Heart left ventricle (tissue), 16 donors: ENCODE measurements at regions not wholly inside any gene's neighbourhood (a gene's known extent, or its start where the extent isn't known, plus 50 kb on each side); places are given as distances from the start of the nearest gene placed in this dataset.

ENCODE experiments used
- ATAC-seq, 4 donors: fragments of 200-7000 bp; cut with Tn5 transposase; one replicate each; pipeline ENCODE4 v1.9.1; 2020 to 2022; ENCODE audit warnings: moderate library complexity in 4 of 4, mild to moderate bottlenecking in 3 of 4, moderate number of reproducible peaks in 1 of 4
- DNase-seq, 5 donors: peaks; one replicate each; pipeline ENCODE4 v3.0.0-alpha.2; 2020
- H3K27ac ChIP-seq, 12 donors: fragments of 200-600 bp; sonication (generic) in 4 of 12; one replicate each; pipeline versions ENCODE4 v1.5.0 to v1.8.0; 2016 to 2022; ENCODE audit warnings: mild to moderate bottlenecking in 2 of 12
- H3K27me3 ChIP-seq, 9 donors: fragments of 200-600 bp; sonication (generic) in 2 of 9; one replicate each; pipeline versions ENCODE4 v1.5.1 to v1.8.0; 2016 to 2022; ENCODE audit warnings: mild to moderate bottlenecking in 3 of 9
- H3K36me3 ChIP-seq, 9 donors: fragments of 200-600 bp; sonication (generic) in 2 of 9; one replicate each; pipeline versions ENCODE4 v1.5.0 to v1.8.0; 2018 to 2022; ENCODE audit warnings: mild to moderate bottlenecking in 2 of 9
- H3K4me1 ChIP-seq, 12 donors: fragments of 200-600 bp; sonication (generic) in 4 of 12; one replicate each; pipeline versions ENCODE4 v1.5.0 to v1.8.0; 2016 to 2022; ENCODE audit warnings: mild to moderate bottlenecking in 3 of 12
- H3K4me3 ChIP-seq, 12 donors: fragments of 200-600 bp; sonication (generic) in 4 of 12; one replicate each; pipeline versions ENCODE4 v1.5.0 to v1.8.0; 2017 to 2022; ENCODE audit warnings: mild to moderate bottlenecking in 9 of 12, moderate library complexity in 4 of 12
- H3K9me3 ChIP-seq, 12 donors: fragments of 200-600 bp; sonication (generic) in 4 of 12; one replicate each; pipeline versions ENCODE4 v1.5.0 to v1.8.0; 2016 to 2022; ENCODE audit warnings: mild to moderate bottlenecking in 1 of 12
- CTCF ChIP-seq, 12 donors: fragments of 200-600 bp; sonication (generic) in 4 of 12; IDR thresholded peaks; one replicate each; pipeline versions ENCODE4 v1.5.0 to v1.8.0; 2018 to 2022; ENCODE audit warnings: antibody characterized with exemption in 12 of 12, mild to moderate bottlenecking in 5 of 12
- POLR2A ChIP-seq, 2 donors: fragments of 450-650 bp; IDR thresholded peaks; one replicate each; pipeline ENCODE4 v1.6.1; 2017; ENCODE audit warnings: antibody characterized with exemption in 2 of 2, mild to moderate bottlenecking in 2 of 2, moderate library complexity in 2 of 2
- WGBS, 4 donors: extraction: QIAGEN DNeasy Blood & Tissue Kit in 2 of 4; methylation state at CpG; one replicate each; pipeline versions ENCODE4 v1.1.5 to v1.1.7; 2013 to 2018; 5-methylcytosine and 5-hydroxymethylcytosine counted together
- intact Hi-C, 10 donors: fragments of 100-400 bp; cut with DNase I; formaldehyde crosslinking; loops; one replicate each; pipeline versions ENCODE4 v1.11.1 to v1.14.2; 2022
- donor health status: ischemic (EF 13 %, LVEDD 7.1; RV severe dilation, severe dysfunction).
- donor health status: healthy with polysubstance abuse.
- donor health status: DM: no; HTN: yes; CAD: no.
- donor health status: DM: no; HTN: no; CAD: no.
- donor health status: ischemic (EF 25% LVEDD 6.9; RV normal size, moderate dysfunction).
- donor health status: ischemic (EF 25% LVEDD 5.7; RV mildly dilated, moderate dysfunction).
- donor health status: healthy.
- donor health status: DM: yes; HTN: yes; CAD: no.
- donor health status: ischemic (EF 35%, LVEDD 5.7; RV mildly dilated, moderate dysfunction).
- donor health status: nonischemic (EF 11% LVEDD 7.7; RV severe dilation, severe dysfunction).
- donor health status: DM: yes; HTN: yes; CAD: no.
- donor health status: PGD.
- donor health status: ischemic (EF 29% LVEDD 5.4; RV normal size, mild dysfunction).
- donor health status: nonischemic (EF 23%, LVEDD 6.1; RV moderate dilation, normal function).

- ATAC-seq: no peak
- peak overlapping the region in 10 of 12 donors; percentile 2 to 59 (median 38) for H3K27ac ChIP-seq
These were observed 355.5 kb upstream of the ZEB2 start for GRCh38 chr2:144875290-144875969.

GRCh38 chr2:144865670-144866069 is 345.8 kb upstream of the ZEB2 start:
- whole genome bisulfite sequencing, 4 donors: 95 to 100% (median 97%) methylated on average over 1 of the region's 1 CpG
- Histone ChIP-seq H3K27me3 (no peaks in the 10 kb centered on the region), H3K36me3 (no peaks in the 10 kb centered on the region), H3K9me3 (no peaks in the 10 kb centered on the region), H3K4me1 (no peaks in the 10 kb centered on the region), H3K27ac (no peak overlapping the region), H3K4me3 (no peak overlapping the region)
- ATAC-seq (no peak), DNase-seq (no peak)
- TF ChIP-seq POLR2A (IDR thresholded peaks at IDR 0.05) (no peak), CTCF (IDR thresholded peaks at IDR 0.05) (no peak)
- intact Hi-C loops: no loop called here

More at GRCh38 chr2:144875290-144875969, 355.5 kb upstream of the ZEB2 start:
- Histone ChIP-seq H3K36me3 (no peaks in the 10 kb centered on the region), H3K27me3 (no peaks in the 10 kb centered on the region), H3K4me1 (peaks cover 0 to 14% (median 0%) of the 10 kb centered on the region in 12 donors), H3K4me3 (no peak overlapping the region), H3K9me3 (no peaks in the 10 kb centered on the region)
- intact Hi-C loops: loop anchor here in 3 of 10 donors (5.0 to 10.0 kb wide), 2 partner anchors 62 to 351 kb away; partner anchors contain the start of gene ZEB2 (in 2 of the 3)
- DNase-seq: no peak
- TF ChIP-seq CTCF (IDR thresholded peaks at IDR 0.05) (no peak), POLR2A (IDR thresholded peaks at IDR 0.05) (no peak)
- 47 to 65% (median 56%) methylated on average over 3 of the region's 3 CpGs for WGBS, 4 donors

DNA sequence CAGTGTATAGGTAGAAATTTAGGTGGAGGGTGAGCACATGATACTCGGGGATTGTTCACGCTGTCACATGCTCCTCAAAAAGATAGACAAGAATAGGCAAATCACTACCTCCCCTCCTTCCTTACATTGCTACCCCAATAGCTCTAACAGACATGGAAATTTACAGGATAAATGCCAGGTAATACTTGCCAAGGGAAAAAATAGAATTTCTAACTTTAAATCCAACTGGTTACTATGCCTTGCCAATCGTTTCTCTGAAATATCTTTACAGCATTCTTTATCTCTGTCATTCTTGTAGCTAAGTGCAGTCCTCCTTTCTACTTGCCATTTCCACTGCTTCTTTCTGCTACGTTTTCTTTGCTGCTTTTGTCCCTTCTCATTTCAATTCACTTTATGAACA is 339.8 kb upstream of the ZEB2 start:
- ATAC-seq: no peak
- H3K36me3 ChIP-seq: no peaks in the 10 kb centered on the region
- H3K9me3 ChIP-seq: peaks cover 0 to 6% (median 3%) of the 10 kb centered on the region in 12 donors
- no peak for DNase-seq
- intact Hi-C loops: no loop called here
- no peak overlapping the region for H3K4me3 ChIP-seq
- H3K27ac ChIP-seq: no peak overlapping the region
- 57 to 63% (median 61%) methylated on average over 4 of the region's 4 CpGs for WGBS, 4 donors
- H3K4me1 ChIP-seq: no peaks in the 10 kb centered on the region
- no peak for TF ChIP-seq CTCF (IDR thresholded peaks at IDR 0.05)
- TF ChIP-seq POLR2A (IDR thresholded peaks at IDR 0.05): no peak
- no peaks in the 10 kb centered on the region for H3K27me3 ChIP-seq

GRCh38 chr2:144858211-144858610 is 338.3 kb upstream of the ZEB2 start:
- Histone ChIP-seq H3K4me1 (no peaks in the 10 kb centered on the region), H3K9me3 (peaks cover 0 to 18% (median 9%) of the 10 kb centered on the region in 12 donors), H3K27me3 (no peaks in the 10 kb centered on the region), H3K4me3 (no peak overlapping the region), H3K27ac (no peak overlapping the region), H3K36me3 (no peaks in the 10 kb centered on the region)
- no peak for TF ChIP-seq POLR2A (IDR thresholded peaks at IDR 0.05)
- no peak for TF ChIP-seq CTCF (IDR thresholded peaks at IDR 0.05)
- no peak for ATAC-seq
- no peak for DNase-seq
- WGBS, 4 donors: 76 to 87% (median 85%) methylated on average over 4 of the region's 4 CpGs
- intact Hi-C loops: no loop called here
